H9 (cell line): ENCODE measurements at regions not wholly inside any gene's neighbourhood (a gene's known extent, or its start where the extent isn't known, plus 50 kb on each side); places are given as distances from the start of the nearest gene placed in this dataset.

ENCODE experiments used
- DNase-seq: peaks from one replicate; pipeline ENCODE4 v3.0.0-alpha.2; 2017
- H2AFZ ChIP-seq: one replicate; pipeline ENCODE4 v1.6.1; 2013; ENCODE audit warnings: mild to moderate bottlenecking, low read length, control low read depth, moderate library complexity
- H2AK5ac ChIP-seq: 2 replicates; pipeline ENCODE4 v1.6.1; 2013; ENCODE audit warnings: low read length, control low read depth, mixed read lengths; ENCODE audit not compliant: insufficient read length
- H2BK120ac ChIP-seq: one replicate; pipeline ENCODE4 v1.6.1; 2013; ENCODE audit warnings: low read depth, mild to moderate bottlenecking, low read length, control low read depth, inconsistent platforms; ENCODE audit not compliant: poor library complexity, severe bottlenecking
- H2BK12ac ChIP-seq: 2 replicates; pipeline ENCODE4 v1.6.1; 2013; ENCODE audit warnings: low read length, control low read depth, mixed read lengths, low read depth; ENCODE audit not compliant: insufficient read length
- H2BK15ac ChIP-seq: 2 replicates; pipeline ENCODE4 v1.6.1; 2013; ENCODE audit warnings: low read depth, low read length, control low read depth
- H2BK20ac ChIP-seq: one replicate; pipeline ENCODE4 v1.6.1; 2013; ENCODE audit warnings: low read depth, mild to moderate bottlenecking, low read length, control low read depth, inconsistent platforms; ENCODE audit not compliant: poor library complexity, severe bottlenecking
- H2BK5ac ChIP-seq: 2 replicates; pipeline ENCODE4 v1.6.1; 2013; ENCODE audit warnings: low read length, control low read depth, mixed read lengths; ENCODE audit not compliant: insufficient read length
- H3K14ac ChIP-seq: 2 replicates; pipeline ENCODE4 v1.6.1; 2013; ENCODE audit warnings: low read length, control low read depth; ENCODE audit not compliant: insufficient read depth
- H3K18ac ChIP-seq: 2 replicates; pipeline ENCODE4 v1.6.1; 2013; ENCODE audit warnings: low read depth, mild to moderate bottlenecking, mixed read lengths, low read length, control low read depth; ENCODE audit not compliant: insufficient read length
- H3K23ac ChIP-seq: 2 replicates; pipeline ENCODE4 v1.6.1; 2013; ENCODE audit warnings: low read length, control low read depth, mixed read lengths, low read depth; ENCODE audit not compliant: insufficient read length
- H3K23me2 ChIP-seq: 2 replicates; pipeline ENCODE4 v1.6.1; 2013; ENCODE audit warnings: low read depth, mild to moderate bottlenecking, mixed read lengths, low read length, control low read depth; ENCODE audit not compliant: insufficient read length, poor library complexity, severe bottlenecking
- H3K27ac ChIP-seq: 2 replicates; pipeline ENCODE4 v1.5.1; 2013; ENCODE audit warnings: low read length, control low read depth, mixed read lengths, low read depth; ENCODE audit not compliant: insufficient read length
- H3K27me3 ChIP-seq: 2 replicates; pipeline ENCODE4 v1.6.1; 2013; ENCODE audit warnings: low read length, control low read depth, inconsistent platforms; ENCODE audit not compliant: insufficient read depth
- H3K4ac ChIP-seq: 2 replicates; pipeline ENCODE4 v1.6.1; 2013; ENCODE audit warnings: low read depth, mild to moderate bottlenecking, control low read depth, inconsistent platforms, low read length, moderate library complexity
- H3K4me1 ChIP-seq: 2 replicates; pipeline ENCODE4 v1.6.1; 2013; ENCODE audit warnings: low read length, control low read depth, inconsistent platforms; ENCODE audit not compliant: insufficient read depth
- H3K4me2 ChIP-seq: 2 replicates; pipeline ENCODE4 v1.6.1; 2013; ENCODE audit warnings: low read length, control low read depth, mixed read lengths; ENCODE audit not compliant: insufficient read length, insufficient read depth
- H3K56ac ChIP-seq: 2 replicates; pipeline ENCODE4 v1.6.1; 2013; ENCODE audit warnings: low read depth, mild to moderate bottlenecking, mixed read lengths, low read length, control low read depth; ENCODE audit not compliant: insufficient read length
- H3K79me1 ChIP-seq: 2 replicates; pipeline ENCODE4 v1.6.1; 2013; ENCODE audit warnings: low read depth, mild to moderate bottlenecking, moderate library complexity, low read length, control low read depth, inconsistent platforms; ENCODE audit not compliant: insufficient read depth, poor library complexity, severe bottlenecking
- H3K79me2 ChIP-seq: 2 replicates; pipeline ENCODE4 v1.6.1; 2013; ENCODE audit warnings: low read length, control low read depth, inconsistent platforms; ENCODE audit not compliant: insufficient read depth
- H3K9ac ChIP-seq: 2 replicates; pipeline ENCODE4 v1.6.1; 2013; ENCODE audit warnings: low read length, control low read depth, mixed read lengths; ENCODE audit not compliant: insufficient read length; ENCODE audit errors: extremely low read depth
- H3K9me3 ChIP-seq: one replicate; pipeline ENCODE4 v1.6.1; 2013; ENCODE audit warnings: low read depth, low read length, inconsistent platforms; ENCODE audit not compliant: control insufficient read depth
- H3T11ph ChIP-seq: one replicate; pipeline ENCODE4 v1.6.1; 2013; ENCODE audit warnings: mild to moderate bottlenecking, low read length, control low read depth, inconsistent platforms
- H4K20me1 ChIP-seq: one replicate; pipeline ENCODE4 v1.6.1; 2013; ENCODE audit not compliant: control insufficient read depth, insufficient read length, insufficient read depth
- H4K5ac ChIP-seq: 2 replicates; pipeline ENCODE4 v1.6.1; 2013; ENCODE audit warnings: low read depth, mild to moderate bottlenecking, mixed read lengths, low read length, control low read depth; ENCODE audit not compliant: insufficient read length
- H4K8ac ChIP-seq: replicated peaks from 2 replicates; pipeline ENCODE4 v1.6.1; 2013; ENCODE audit warnings: low read length, control low read depth, mixed read lengths, low read depth; ENCODE audit not compliant: insufficient read length
- H4K91ac ChIP-seq: 2 replicates; pipeline ENCODE4 v1.6.1; 2013; ENCODE audit warnings: low read depth, mild to moderate bottlenecking, moderate library complexity, mixed read lengths, low read length, control low read depth; ENCODE audit not compliant: insufficient read length
- H3K27ac Mint-ChIP-seq, 3 experiments: 2 replicates in 2 of 3; 3 replicates in 1 of 3; pipeline ENCODE4 v1.8.0; 2020 to 2021; ENCODE audit warnings: mixed read lengths in 3 of 3, mild to moderate bottlenecking in 1 of 3, moderate library complexity in 1 of 3
- H3K27me3 Mint-ChIP-seq: 2 replicates; pipeline ENCODE4 v1.8.0; 2021; ENCODE audit warnings: low read depth, mild to moderate bottlenecking, moderate library complexity, mixed read lengths
- H3K36me3 Mint-ChIP-seq, 3 experiments: 2 replicates in 2 of 3; 3 replicates in 1 of 3; pipeline ENCODE4 v1.8.0; 2020 to 2021; ENCODE audit warnings: low read depth in 3 of 3, mixed read lengths in 3 of 3; ENCODE audit not compliant: insufficient read depth in 1 of 3
- H3K4me1 Mint-ChIP-seq, 2 experiments: 2 replicates each; pipeline ENCODE4 v1.8.0; 2020; ENCODE audit warnings: mixed read lengths in 2 of 2
- H3K4me3 Mint-ChIP-seq, 2 experiments: 2 replicates in 1 of 2; 3 replicates in 1 of 2; pipeline ENCODE4 v1.8.0; 2020 to 2021; ENCODE audit warnings: mild to moderate bottlenecking in 2 of 2, mixed read lengths in 2 of 2, moderate library complexity in 1 of 2
- H3K9me3 Mint-ChIP-seq, 2 experiments: 2 replicates in 1 of 2; 3 replicates in 1 of 2; pipeline ENCODE4 v1.8.0; 2020; ENCODE audit warnings: mild to moderate bottlenecking in 2 of 2, mixed read lengths in 2 of 2, moderate library complexity in 1 of 2
- CTCF ChIP-seq: fragments of 200-600 bp; sonication (generic); conservative IDR thresholded peaks from 3 replicates; pipeline ENCODE4 v1.8.0; 2021; ENCODE audit warnings: antibody characterized with exemption, mild to moderate bottlenecking

DNA sequence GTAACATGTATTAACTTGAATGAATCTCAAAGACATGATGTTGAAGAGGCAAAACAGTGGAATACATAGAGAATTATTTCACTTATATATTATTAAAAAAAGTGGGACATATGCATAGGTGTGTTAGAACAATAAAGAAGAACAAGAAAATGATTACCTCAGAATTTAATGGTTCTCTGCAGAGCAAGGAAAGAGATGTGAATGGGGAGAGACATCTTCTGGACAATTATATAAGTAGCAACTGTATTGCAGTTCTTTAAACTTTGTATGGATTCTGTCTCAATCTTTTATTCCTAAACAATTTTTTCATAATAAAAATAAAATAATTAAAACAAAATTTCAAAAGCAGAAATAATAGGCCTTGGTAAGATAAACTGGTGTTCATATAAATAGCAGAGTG is 674.9 kb upstream of the ADGRL4 start:
- H3T11ph ChIP-seq, result no peak overlapping the region
- Mint-ChIP-seq H3K4me3 (no peak overlapping the region), H3K4me1 (no peaks in the 10 kb centered on the region), H3K36me3 (peaks cover 0 to 9% (median 6%) of the 10 kb centered on the region in 3 experiments; a peak in 4 of 7 replicates), H3K27me3 (no peaks in the 10 kb centered on the region), H3K27ac (no peak overlapping the region), H3K9me3 (peaks cover 9 to 10% of the 10 kb centered on the region in 2 experiments)
- H3K9me3 ChIP-seq, result no peaks in the 10 kb centered on the region
- no peak overlapping the region for H2BK5ac ChIP-seq
- no peak overlapping the region for H3K4ac ChIP-seq
- H2BK15ac ChIP-seq, result no peak overlapping the region
- H3K79me2 ChIP-seq, result no peaks in the 10 kb centered on the region
- H4K5ac ChIP-seq, result no peak overlapping the region
- no peaks in the 10 kb centered on the region for H3K4me1 ChIP-seq
- no peak overlapping the region for H3K27ac ChIP-seq
- no peak overlapping the region for H2AK5ac ChIP-seq
- H2BK12ac ChIP-seq, result no peak overlapping the region
- H3K23me2 ChIP-seq, result no peaks in the 10 kb centered on the region
- H3K14ac ChIP-seq, result no peak overlapping the region
- no peak for DNase-seq
- no peak overlapping the region for H4K91ac ChIP-seq
- H3K18ac ChIP-seq, result no peak overlapping the region
- no peaks in the 10 kb centered on the region for H3K27me3 ChIP-seq
- no peaks in the 10 kb centered on the region for H4K20me1 ChIP-seq
- H3K56ac ChIP-seq, result no peak overlapping the region
- no peak overlapping the region for H3K9ac ChIP-seq
- H3K23ac ChIP-seq, result no peak overlapping the region
- H3K4me2 ChIP-seq, result no peak overlapping the region
- H3K79me1 ChIP-seq, result no peaks in the 10 kb centered on the region
- H2BK20ac ChIP-seq, result no peak overlapping the region
- no peak overlapping the region for H2AFZ ChIP-seq
- no peak overlapping the region for H2BK120ac ChIP-seq
- no peak for TF ChIP-seq CTCF
- no peak overlapping the region for H4K8ac ChIP-seq
